VCaP (cell line): ENCODE measurements at regions not wholly inside any gene's neighbourhood (a gene's known extent, or its start where the extent isn't known, plus 50 kb on each side); places are given as distances from the start of the nearest gene placed in this dataset.

Experiments
- H3K27ac ChIP-seq: fragments of 450-650 bp; 2 replicates; pipeline ENCODE4 v1.5.1; 2017
- CTCF ChIP-seq: fragments of 450-650 bp; conservative IDR thresholded peaks from 2 replicates; pipeline ENCODE4 v1.5.1; 2017; ENCODE audit warnings: mild to moderate bottlenecking, moderate library complexity

DNA sequence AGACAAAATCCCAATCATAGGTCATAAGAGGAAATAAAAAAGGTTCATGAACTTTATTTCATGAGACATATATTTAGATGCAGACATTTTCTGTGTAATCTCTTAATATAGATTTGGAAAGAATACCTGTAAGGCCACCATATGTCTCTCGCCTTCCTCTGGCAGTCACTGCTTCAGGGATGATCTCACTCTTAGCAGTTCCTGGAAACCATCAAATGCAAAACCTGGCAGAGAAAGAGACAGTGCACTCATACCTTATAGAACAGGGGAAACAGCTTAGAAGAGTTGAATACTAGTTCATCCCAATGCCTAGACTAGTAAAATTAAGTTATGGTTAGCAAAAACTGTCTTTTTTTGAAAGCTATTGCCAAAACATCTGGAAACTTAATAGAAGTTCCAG, 243.3 kb downstream of the GASK1B start:
- no peak overlapping the region for H3K27ac ChIP-seq
- no peak for TF ChIP-seq CTCF

DNA sequence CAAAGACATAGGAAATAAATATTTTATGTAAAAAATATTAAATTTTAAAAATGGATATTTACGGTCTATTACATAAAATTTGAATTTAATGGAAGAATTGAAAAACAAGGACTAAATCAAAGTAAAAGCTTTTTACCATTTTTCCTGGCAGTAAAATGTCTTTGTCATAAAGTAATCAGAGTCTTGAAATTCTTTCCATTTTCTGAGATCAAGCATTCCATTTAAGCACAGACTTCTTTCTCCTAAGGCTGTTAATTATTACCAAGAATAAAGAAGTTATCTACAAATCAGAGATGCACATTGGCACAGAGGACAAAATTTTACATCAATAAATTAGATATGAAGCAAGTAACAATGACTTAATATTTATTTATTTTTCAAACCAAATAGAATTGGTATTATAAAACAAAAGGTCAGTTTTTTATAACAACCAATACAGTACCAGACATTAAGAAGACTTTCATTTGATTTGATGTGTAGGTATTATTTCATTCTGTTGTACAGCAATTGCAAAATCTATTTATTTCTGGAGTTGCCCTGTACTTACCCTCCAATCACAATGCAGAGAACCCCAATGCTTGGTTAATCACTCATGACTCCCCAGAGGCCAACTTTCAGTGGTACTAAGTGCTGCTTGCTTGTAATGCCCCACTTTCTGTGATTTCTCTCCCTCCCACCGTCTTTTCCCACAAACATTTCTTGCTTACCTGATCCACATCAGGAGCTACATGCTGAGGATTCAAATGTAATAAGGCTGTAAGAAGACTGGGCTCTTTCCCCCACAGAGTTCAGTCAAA, 254.6 kb downstream of the GASK1B start:
- no peak for TF ChIP-seq CTCF
- H3K27ac ChIP-seq: peak overlapping the region; percentile 93

DNA sequence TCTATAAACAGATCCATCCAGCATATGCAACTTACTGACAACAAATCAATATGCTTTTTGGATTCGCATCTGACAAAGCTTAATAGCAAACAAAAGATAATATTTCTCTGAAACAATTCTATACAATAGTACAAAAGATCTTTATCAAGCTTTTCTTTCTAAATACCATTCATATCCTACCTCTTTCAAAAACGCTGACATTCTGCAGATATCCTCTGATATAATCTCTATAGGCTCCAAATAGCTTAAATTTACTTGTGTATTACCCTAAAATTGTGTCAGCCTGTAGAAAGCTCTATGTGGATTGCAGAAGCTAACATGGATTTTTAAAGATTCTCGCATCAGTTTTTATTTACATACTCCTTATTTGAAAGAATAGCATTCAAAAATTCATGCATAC, 260.6 kb downstream of the GASK1B start:
- no peak overlapping the region for H3K27ac ChIP-seq
- no peak for TF ChIP-seq CTCF

- TF ChIP-seq CTCF: no peak
- H3K27ac ChIP-seq: no peak overlapping the region
Observed at GRCh38 chr4:157911662-157912061, 261.2 kb downstream of the GASK1B start.

DNA sequence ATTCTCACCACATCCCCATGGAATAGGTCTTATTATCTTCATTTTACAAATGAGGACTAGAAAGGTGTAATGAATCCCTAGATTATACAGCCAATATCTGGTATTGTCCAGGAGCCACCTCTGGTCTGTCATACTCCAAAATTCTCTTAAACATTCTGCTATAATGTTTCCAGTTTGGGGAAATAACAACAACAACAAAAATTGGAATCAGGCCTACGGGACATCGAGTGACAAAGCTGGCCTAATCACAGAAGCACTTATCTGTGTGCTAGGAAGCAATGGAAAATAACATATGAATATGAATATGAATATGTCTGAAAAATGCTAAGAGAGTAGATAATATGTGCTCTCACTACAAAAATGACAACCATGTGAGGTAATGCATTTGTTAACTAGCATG, 264.1 kb downstream of the GASK1B start:
- H3K27ac ChIP-seq: no peak overlapping the region
- TF ChIP-seq CTCF: no peak

DNA sequence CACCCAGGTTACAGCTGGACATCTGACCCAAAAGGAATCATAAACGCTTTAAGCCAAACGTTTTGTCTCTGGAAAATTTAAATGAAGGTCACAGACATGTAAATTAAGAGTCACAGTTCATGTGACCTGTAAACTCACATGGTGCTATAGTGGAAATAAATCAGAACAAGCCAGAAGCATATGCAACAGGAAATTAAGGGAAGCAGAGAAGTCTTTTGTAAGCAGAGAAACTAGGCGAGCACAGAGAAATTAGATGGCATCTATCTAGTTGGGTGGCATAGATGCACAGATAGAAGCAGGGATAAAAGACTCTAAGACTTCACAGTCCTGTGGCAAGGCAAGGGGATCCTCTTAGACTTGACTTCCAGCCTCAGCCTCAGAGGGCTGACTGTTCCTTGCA, 264.8 kb downstream of the GASK1B start:
- no peak for TF ChIP-seq CTCF
- no peak overlapping the region for H3K27ac ChIP-seq

- H3K27ac ChIP-seq: no peak overlapping the region
- TF ChIP-seq CTCF: no peak
Observed at GRCh38 chr4:157907226-157907946, 265.4 kb downstream of the GASK1B start.
